ENCODE measurements at regions not wholly inside any gene's neighbourhood (a gene's known extent, or its start where the extent isn't known, plus 50 kb on each side); places are given as distances from the start of the nearest gene placed in this dataset.
"Not testable (repeated sequence)": the region's sequence is repeated elsewhere in the genome, so short reads cannot be mapped to it uniquely, and the experiment has no call there.

DNA sequence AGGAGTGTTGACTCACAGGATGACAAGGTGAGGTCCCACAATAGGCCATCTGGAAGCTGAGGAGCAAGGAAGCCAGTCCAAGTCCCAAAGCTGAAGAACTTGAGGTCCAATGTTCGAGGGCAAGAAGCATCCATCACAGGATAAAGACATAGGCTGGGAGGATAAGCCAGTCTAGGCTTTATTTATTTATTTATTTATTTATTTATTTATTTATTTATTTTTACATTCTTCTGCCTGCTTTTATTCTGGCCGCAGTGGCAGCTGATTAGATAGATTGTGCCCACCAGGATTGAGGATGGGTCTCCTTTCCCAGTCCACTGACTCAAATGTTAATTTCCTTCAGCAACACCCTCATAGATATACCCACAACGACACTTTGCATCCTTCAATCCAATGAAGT lies 472.2 kb upstream of the DPPA4 start:
- no peak overlapping the region for H3K27ac Mint-ChIP-seq
- H3K9me3 Mint-ChIP-seq, result peaks cover 10% of the 10 kb centered on the region
- ATAC-seq (no peak), DNase-seq (ENCODE audit: low spot score in 2 of 2) (no peak)
- peaks cover 34% of the 10 kb centered on the region for H3K4me1 Mint-ChIP-seq
- no peaks in the 10 kb centered on the region for H3K36me3 Mint-ChIP-seq
- H3K4me3 Mint-ChIP-seq, result no peak overlapping the region

DNA sequence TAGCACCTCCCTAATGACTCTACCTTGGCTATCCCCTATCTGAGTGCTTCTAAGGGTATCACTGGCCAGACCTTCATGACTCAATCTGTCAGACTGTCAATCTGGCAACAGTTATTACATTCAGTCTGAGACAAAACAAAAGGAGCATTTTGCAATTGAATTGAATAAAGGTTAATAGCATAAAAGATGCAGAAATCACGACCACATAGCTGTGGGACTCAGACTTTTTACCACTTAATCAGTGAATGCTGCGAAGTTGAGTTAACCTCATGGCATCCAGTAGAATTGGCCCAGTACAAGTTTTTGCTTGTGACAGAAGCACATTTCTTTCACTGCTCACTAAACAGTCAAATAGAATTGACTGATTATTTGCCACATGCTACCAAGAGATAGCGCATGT lies 480.7 kb upstream of the DPPA4 start:
- no peak for DNase-seq (ENCODE audit: low spot score in 2 of 2)
- no peaks in the 10 kb centered on the region for H3K4me1 Mint-ChIP-seq
- ATAC-seq, result no peak
- H3K4me3 Mint-ChIP-seq, result no peak overlapping the region
- H3K27ac Mint-ChIP-seq, result no peak overlapping the region
- no peaks in the 10 kb centered on the region for H3K36me3 Mint-ChIP-seq
- peaks cover 7% of the 10 kb centered on the region for H3K9me3 Mint-ChIP-seq

DNA sequence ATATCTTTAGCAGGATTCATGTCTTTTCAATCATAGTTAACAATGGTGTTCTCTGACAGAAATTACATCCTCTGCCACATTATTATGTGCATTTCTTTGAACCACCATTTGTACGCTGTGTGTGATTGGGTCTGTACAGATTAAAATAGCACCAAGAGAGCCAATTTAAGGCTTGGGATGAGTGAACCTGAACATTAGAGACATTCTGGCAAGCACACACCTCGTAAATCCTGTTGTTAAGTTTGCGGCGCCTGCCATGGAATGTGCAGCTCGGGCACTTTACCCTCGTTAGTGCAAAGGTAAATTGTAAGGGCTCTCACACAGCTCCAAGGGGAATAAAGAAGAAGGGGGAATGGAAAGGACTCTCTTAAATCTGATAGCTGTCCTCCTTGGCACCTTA lies 482.4 kb upstream of the DPPA4 start:
- Mint-ChIP-seq H3K27ac (no peak overlapping the region), H3K36me3 (no peaks in the 10 kb centered on the region), H3K4me1 (no peaks in the 10 kb centered on the region), H3K9me3 (no peaks in the 10 kb centered on the region), H3K4me3 (no peak overlapping the region)
- DNase-seq (ENCODE audit: low spot score in 2 of 2) (no peak), ATAC-seq (no peak)

DNA sequence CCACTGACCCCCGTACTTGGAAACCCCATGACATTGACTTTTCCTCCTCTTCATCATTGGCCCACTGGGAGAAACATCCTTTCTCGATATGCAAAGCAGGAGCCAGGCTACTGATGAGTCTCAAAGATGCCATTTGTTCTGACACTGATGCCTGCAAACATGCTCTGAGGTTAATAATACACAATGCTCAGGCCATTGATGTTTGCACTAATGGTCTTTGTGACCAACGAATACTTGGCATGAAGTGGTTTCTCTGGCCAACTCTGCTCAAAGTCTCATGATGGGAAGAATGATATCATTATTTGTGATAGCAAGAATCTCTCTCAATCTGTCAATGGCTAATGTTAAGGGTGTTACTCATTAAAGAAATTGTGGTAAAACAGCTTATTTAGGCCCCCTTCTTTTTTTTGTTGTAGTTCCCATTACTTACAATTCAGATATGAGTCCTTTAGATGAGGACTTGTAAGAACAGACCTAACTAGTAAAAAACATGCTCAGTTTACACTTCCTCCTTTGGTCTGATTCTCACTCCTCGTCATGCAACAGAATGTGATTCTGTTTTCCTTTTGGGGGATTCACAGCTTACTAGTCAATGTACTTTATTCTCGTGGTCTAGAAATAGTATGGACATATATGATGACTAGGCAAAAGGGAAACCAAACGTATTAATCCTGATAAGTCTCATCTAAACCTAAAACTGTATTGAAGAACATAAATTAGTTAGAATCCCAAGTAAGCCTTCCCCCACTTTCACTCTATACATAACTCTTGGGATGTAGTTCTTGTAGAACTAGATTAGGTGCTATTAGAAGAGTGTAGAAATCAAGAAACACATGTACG lies 488.8 kb upstream of the DPPA4 start:
- Mint-ChIP-seq H3K36me3 (no peaks in the 10 kb centered on the region), H3K4me1 (no peaks in the 10 kb centered on the region), H3K9me3 (no peaks in the 10 kb centered on the region), H3K4me3 (no peak overlapping the region), H3K27ac (no peak overlapping the region)
- no peak for ATAC-seq
- DNase-seq (ENCODE audit: low spot score in 2 of 2), result no peak

DNA sequence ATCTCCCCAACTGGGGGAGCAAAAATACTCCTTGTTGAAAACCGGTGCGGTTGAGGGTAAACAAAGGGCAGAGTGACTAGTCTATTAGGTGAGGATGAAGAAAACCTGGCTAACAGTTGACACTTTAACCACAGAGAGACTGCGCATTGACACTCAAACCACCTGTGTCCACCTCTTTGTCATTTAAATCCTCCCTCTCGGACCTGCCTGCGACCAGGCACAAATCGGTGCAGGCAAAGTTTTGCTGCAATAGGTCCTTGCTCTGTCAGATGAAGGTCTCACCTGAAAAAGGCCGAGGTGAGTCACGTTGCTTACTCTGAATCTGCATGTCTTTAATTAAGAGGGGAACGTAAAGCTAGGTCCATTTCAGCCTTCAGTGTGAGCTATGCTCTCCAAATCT lies 494.1 kb upstream of the DPPA4 start:
- no peaks in the 10 kb centered on the region for H3K9me3 Mint-ChIP-seq
- H3K4me1 Mint-ChIP-seq, result no peaks in the 10 kb centered on the region
- no peak for DNase-seq (ENCODE audit: low spot score in 2 of 2)
- H3K36me3 Mint-ChIP-seq, result no peaks in the 10 kb centered on the region
- no peak overlapping the region for H3K4me3 Mint-ChIP-seq
- no peak for ATAC-seq
- H3K27ac Mint-ChIP-seq, result no peak overlapping the region

DNA sequence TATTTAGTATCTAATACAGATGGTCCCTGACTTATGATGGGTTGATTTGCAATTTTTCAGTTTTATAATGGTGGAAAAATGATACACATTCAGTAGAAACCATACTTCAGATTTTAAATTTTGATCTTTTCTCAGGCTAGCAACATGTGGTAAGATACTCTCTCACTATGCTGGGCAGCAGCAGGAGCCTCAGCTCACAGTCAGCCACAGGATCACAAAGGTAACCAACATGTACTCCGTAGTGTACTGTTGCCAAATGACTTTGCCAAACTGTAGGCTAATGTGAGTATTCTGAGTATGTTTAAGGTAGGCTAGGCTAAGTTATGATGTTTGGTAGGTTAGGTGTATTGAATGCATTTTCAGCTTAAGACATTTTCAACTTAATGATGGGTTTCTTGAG lies 498.6 kb upstream of the DPPA4 start:
- H3K27ac Mint-ChIP-seq, result no peak overlapping the region
- no peaks in the 10 kb centered on the region for H3K4me1 Mint-ChIP-seq
- no peaks in the 10 kb centered on the region for H3K9me3 Mint-ChIP-seq
- DNase-seq (ENCODE audit: low spot score in 2 of 2) (no peak), ATAC-seq (no peak)
- no peaks in the 10 kb centered on the region for H3K36me3 Mint-ChIP-seq
- H3K4me3 Mint-ChIP-seq, result no peak overlapping the region

DNA sequence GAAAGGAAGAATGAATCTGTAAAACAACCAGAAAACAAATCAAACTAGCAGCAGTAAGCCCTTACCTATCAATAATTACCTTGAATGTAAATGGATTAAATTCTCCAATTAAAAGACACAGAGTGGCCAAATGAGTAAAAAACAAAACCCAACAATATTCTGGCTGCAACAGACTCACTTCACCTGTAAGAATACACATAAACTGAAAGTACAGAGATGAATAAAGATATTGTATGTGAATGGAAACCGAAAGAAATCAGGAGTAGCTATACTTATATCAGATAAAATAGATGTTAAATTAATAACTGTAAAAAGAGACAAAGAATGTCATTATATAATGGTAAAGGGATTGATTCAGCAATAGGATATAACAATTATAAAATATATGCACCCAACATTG lies 514.5 kb upstream of the DPPA4 start:
- H3K4me1 Mint-ChIP-seq, result peaks cover 17% of the 10 kb centered on the region
- DNase-seq (ENCODE audit: low spot score in 2 of 2) (no peak), ATAC-seq (peak; percentile 74)
- H3K4me3 Mint-ChIP-seq, result no peak overlapping the region
- H3K9me3 Mint-ChIP-seq, result peaks cover 28% of the 10 kb centered on the region
- no peak overlapping the region for H3K27ac Mint-ChIP-seq
- no peaks in the 10 kb centered on the region for H3K36me3 Mint-ChIP-seq

DNA sequence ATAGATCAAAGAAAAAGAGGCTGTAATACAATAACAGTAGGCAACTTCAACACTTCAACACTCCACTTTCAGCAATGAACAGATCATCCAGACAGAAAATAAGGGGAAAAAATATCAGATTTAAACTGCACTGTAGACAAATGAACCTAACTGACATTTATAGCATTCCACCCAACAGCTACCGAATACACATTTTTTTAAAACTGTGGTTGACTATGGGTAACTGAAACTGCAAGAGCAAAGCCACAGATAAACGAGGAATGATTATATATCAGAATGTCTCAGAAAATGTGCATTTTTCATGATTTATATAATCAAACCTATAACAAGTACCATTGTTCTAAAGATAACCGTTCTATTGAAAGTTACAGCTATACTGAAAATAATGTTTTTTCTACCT lies 514.9 kb upstream of the DPPA4 start:
- DNase-seq (ENCODE audit: low spot score in 2 of 2) (no peak), ATAC-seq (peak; percentile 54)
- Mint-ChIP-seq H3K4me1 (peaks cover 17% of the 10 kb centered on the region), H3K36me3 (no peaks in the 10 kb centered on the region), H3K4me3 (no peak overlapping the region), H3K27ac (no peak overlapping the region), H3K9me3 (peaks cover 28% of the 10 kb centered on the region)

DNA sequence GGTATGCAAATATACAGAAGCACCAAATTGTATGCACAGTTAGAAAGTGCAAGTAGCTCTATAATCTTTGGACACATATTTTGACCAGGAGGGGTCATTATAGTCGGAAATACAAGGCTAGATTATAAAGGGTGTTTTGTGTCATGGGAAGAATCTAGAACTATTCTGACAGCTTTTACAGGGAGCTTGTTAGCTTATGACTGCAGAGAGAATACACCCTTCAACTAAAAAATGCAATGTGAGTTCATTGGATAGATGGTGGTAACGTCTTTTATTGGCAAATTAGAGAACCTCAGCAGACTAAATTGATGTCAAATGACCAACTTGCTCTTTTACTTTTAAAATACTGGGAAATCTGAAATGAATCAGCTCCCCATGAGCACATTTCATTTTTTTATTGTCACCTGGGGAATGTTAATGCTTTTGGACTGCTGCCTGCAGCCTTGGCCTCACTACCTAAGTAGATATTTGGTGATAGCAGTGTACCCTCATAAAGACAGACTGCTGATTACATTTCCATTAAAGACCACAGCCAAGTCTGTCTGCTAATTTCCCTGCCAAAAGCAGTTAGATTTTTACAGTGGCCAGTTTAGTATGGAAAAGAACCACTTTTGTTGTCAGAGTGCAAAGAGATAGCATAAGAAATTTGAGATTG lies 515.9 kb upstream of the DPPA4 start:
- ATAC-seq (no peak), DNase-seq (ENCODE audit: low spot score in 2 of 2) (no peak)
- Mint-ChIP-seq H3K36me3 (no peaks in the 10 kb centered on the region), H3K4me3 (no peak overlapping the region), H3K4me1 (peaks cover 17% of the 10 kb centered on the region), H3K9me3 (peaks cover 22% of the 10 kb centered on the region), H3K27ac (no peak overlapping the region)

DNA sequence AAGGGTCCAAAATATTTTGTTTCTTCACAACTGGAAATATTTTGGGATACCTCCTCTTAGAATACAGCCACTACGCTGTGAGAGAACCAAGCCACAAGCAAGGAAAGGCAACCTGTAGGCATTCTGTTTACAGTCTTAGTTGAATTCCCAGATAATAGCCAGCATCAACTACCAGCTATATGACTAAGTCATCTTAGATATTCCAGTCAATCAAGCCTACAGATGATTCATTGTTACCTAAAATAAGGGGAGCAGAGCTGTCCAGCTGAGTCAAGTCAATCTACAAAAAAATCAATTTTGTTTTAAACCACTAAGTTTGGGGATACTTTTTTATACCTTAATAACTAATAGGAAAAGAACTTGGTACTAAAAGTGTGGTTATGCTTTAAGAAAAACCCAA lies 526.4 kb upstream of the DPPA4 start:
- no peaks in the 10 kb centered on the region for H3K36me3 Mint-ChIP-seq
- H3K4me3 Mint-ChIP-seq, result no peak overlapping the region
- no peak overlapping the region for H3K27ac Mint-ChIP-seq
- H3K4me1 Mint-ChIP-seq, result no peaks in the 10 kb centered on the region
- H3K9me3 Mint-ChIP-seq, result no peaks in the 10 kb centered on the region
- ATAC-seq, result no peak
- no peak for DNase-seq (ENCODE audit: low spot score in 2 of 2)

DNA sequence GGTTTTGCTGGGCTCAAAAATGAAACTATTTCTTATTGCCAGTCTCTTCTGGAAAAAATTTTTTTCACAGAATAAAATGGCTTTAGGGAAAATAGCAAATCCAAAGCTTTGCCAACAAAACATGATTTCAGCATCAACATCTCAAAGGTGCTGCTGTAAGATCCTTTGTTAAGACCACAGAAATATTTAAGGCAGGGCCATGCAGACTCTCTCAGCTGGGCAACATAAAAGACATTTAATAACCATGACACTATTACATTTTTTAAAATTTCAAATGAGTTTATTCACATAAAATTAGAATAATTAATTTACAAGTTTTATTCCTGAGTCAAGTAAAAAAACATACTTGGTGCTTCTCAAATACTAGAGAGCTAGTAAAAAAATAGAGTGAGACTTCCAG lies 527.1 kb upstream of the DPPA4 start:
- no peaks in the 10 kb centered on the region for H3K9me3 Mint-ChIP-seq
- ATAC-seq (no peak), DNase-seq (ENCODE audit: low spot score in 2 of 2) (no peak)
- H3K4me1 Mint-ChIP-seq, result no peaks in the 10 kb centered on the region
- no peaks in the 10 kb centered on the region for H3K36me3 Mint-ChIP-seq
- H3K27ac Mint-ChIP-seq, result no peak overlapping the region
- no peak overlapping the region for H3K4me3 Mint-ChIP-seq

DNA sequence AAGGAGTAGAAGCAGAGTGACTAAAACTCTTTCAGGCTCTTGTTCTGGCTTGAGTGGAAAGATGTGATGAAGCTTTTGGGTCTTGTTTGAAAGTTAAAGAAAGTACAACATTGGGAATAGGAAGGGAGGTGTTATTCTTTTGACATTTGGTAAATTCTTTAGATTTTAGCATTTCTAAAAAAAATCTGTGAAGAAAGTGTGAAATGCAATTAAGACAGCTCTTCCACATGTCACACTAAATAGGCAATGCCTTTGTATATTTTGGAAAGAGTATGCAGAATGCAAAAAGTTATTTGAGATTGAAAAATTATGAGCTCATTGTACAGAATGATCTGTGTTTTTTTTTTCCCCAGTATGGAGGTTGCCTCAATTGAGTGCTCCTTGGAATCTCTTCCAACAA lies 532.2 kb upstream of the DPPA4 start:
- no peaks in the 10 kb centered on the region for H3K4me1 Mint-ChIP-seq
- no peaks in the 10 kb centered on the region for H3K36me3 Mint-ChIP-seq
- no peak for ATAC-seq
- DNase-seq (ENCODE audit: low spot score in 2 of 2), result no peak
- H3K9me3 Mint-ChIP-seq, result peaks cover 4% of the 10 kb centered on the region
- no peak overlapping the region for H3K27ac Mint-ChIP-seq
- H3K4me3 Mint-ChIP-seq, result no peak overlapping the region

DNA sequence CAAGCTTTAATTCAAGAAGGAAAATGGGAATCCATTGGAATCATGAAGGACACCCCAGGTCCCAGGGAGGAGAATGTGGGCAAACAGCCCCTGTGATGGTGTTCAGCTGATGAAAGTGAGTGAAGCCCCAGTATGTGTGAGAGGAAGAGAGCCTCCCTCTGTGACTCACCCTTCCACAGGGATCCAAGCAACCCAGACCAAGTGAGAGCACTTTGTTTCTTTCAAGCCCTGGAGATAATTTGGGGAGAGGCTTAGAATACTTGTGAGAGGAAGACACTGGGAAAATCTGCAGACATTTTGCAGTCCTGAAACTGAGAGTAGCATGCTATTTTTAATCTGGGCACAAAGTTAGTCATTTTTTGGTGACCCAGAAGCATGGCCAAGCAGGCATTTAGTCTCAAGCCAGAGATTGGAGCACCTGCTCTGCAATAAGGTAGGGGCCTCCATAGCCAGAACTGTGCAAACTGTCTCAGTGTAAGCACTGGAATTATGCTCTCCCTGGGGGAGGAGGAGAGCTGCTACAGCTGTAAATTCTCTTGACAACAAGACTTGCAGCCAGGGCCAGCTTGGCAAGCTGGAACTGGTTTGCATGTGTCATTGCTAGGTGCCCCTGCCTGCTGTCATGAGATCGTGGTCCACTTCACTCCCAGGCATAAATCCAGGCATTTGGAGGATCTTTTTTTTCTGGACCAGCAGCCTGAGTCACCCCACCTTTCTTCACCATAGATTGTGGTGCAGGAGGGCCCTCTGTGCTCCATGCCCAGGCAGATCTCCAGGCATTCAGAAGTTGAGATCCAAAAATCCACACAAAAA lies 537.8 kb upstream of the DPPA4 start:
- ATAC-seq (no peak), DNase-seq (ENCODE audit: low spot score in 2 of 2) (no peak)
- Mint-ChIP-seq H3K36me3 (no peaks in the 10 kb centered on the region), H3K27ac (no peak overlapping the region), H3K4me3 (no peak overlapping the region), H3K4me1 (no peaks in the 10 kb centered on the region), H3K9me3 (peaks cover 4% of the 10 kb centered on the region)

DNA sequence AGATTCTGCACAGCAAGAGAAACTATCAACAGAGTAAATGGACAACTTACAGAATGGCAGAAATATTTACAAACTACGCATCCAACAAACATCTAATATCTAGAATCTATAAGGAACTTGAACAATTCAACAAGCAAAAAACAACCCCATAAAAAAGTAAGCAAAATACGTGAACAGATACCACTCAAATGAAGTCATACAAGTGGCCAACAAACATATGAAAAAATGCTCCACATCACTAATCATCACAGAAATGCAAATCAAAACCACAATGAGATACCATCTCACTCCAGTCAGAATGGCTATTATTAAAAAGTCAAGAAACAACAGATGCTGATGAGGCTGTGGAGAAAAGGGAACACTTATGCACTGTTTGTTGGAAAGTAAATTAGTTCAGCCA lies 540.3 kb upstream of the DPPA4 start:
- H3K27ac Mint-ChIP-seq; H3K9me3 Mint-ChIP-seq; H3K4me1 Mint-ChIP-seq; H3K36me3 Mint-ChIP-seq; DNase-seq (ENCODE audit: low spot score in 2 of 2); H3K4me3 Mint-ChIP-seq; ATAC-seq: not testable (repeated sequence)

DNA sequence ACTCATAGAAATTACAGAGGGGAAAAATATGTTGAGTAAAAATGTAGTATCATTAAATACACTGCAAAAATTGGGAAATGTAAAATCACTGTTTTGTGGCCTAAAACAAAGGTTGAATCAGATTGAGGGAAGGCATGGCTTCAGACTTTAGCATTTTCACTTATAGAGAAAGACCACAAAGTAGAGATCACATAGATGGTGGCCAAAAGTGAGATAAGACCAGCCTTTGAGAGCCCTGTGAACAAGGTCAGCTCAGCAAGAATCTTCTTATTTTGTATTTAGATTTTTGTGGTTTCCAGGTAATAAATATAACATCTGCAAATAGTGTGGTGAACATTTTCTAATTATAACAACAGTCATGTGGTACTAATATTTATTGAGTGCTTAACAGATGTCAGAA lies 544.8 kb upstream of the DPPA4 start:
- ATAC-seq (no peak), DNase-seq (ENCODE audit: low spot score in 2 of 2) (no peak)
- peaks cover 3% of the 10 kb centered on the region for H3K9me3 Mint-ChIP-seq
- H3K36me3 Mint-ChIP-seq, result no peaks in the 10 kb centered on the region
- H3K27ac Mint-ChIP-seq, result no peak overlapping the region
- H3K4me1 Mint-ChIP-seq, result no peaks in the 10 kb centered on the region
- no peak overlapping the region for H3K4me3 Mint-ChIP-seq

DNA sequence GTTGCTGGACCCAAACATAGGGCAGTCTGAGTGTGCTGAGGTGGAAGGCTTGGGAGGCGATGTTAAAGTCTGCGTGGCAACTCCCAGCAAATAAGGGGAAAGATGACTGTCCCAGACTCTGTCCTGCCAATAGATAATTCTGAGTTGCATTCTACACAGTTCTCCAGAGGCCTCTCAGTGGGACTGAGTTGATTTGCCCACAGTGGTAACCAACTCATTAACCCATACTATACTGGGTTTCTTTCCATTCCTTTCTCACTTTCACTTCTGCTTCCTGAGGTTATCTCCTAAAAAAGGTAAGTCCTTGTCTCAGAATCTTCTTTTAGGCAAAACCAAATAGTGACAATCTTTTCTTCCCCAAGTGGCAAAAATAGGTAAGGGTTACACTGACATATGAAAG lies 549.9 kb upstream of the DPPA4 start:
- H3K4me1 Mint-ChIP-seq, result no peaks in the 10 kb centered on the region
- no peak for DNase-seq (ENCODE audit: low spot score in 2 of 2)
- no peak for ATAC-seq
- H3K4me3 Mint-ChIP-seq, result no peak overlapping the region
- H3K27ac Mint-ChIP-seq, result no peak overlapping the region
- H3K36me3 Mint-ChIP-seq, result no peaks in the 10 kb centered on the region
- H3K9me3 Mint-ChIP-seq, result peaks cover 3% of the 10 kb centered on the region
